ENCODE measurements at regions not wholly inside any gene's neighbourhood (a gene's known extent, or its start where the extent isn't known, plus 50 kb on each side); places are given as distances from the start of the nearest gene placed in this dataset.

- peak; percentile 44 for DNase-seq (ENCODE audit: low read depth in 2 of 2)
- H3K4me3 ChIP-seq (replicated peaks in 1 of 2; ENCODE audit: low read depth in 2 of 2, low read length in 2 of 2): no peak overlapping the region
- TF ChIP-seq, protein P1, sequence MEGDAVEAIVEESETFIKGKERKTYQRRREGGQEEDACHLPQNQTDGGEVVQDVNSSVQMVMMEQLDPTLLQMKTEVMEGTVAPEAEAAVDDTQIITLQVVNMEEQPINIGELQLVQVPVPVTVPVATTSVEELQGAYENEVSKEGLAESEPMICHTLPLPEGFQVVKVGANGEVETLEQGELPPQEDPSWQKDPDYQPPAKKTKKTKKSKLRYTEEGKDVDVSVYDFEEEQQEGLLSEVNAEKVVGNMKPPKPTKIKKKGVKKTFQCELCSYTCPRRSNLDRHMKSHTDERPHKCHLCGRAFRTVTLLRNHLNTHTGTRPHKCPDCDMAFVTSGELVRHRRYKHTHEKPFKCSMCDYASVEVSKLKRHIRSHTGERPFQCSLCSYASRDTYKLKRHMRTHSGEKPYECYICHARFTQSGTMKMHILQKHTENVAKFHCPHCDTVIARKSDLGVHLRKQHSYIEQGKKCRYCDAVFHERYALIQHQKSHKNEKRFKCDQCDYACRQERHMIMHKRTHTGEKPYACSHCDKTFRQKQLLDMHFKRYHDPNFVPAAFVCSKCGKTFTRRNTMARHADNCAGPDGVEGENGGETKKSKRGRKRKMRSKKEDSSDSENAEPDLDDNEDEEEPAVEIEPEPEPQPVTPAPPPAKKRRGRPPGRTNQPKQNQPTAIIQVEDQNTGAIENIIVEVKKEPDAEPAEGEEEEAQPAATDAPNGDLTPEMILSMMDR (IDR thresholded peaks at IDR 0.05; ENCODE audit: low read depth, low read length): peak; percentile 67
These were observed 493.3 kb upstream of the PODXL start for GRCh38 chr7:132049462-132050304.

- TF ChIP-seq, protein P1 (IDR thresholded peaks at IDR 0.05; ENCODE audit: low read depth, low read length): no peak
- H3K4me3 ChIP-seq (replicated peaks in 1 of 2; ENCODE audit: low read depth in 2 of 2, low read length in 2 of 2): no peak overlapping the region
- DNase-seq (ENCODE audit: low read depth in 2 of 2): no peak
These were observed 489.1 kb upstream of the PODXL start for GRCh38 chr7:132045481-132045980.

DNA sequence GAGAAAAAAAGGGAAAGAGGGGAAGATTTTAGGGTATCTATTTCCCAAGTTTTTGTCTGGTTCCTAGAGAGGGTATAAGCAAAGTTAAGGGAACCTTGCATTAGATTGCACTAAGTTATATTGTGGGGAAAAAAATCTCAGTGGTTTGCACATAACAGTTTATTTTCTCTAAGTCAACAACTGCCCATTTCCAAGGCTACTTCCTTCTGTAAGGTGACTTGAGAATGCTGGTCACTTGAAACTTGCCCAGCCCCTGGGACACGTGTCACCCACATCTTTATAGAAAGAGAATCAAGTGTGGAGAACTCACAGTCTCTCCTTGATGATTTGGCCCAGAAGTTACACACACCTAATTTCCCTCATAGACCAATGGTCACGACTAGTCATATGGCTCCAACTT, 488.6 kb upstream of the PODXL start:
- TF ChIP-seq, protein P1 (IDR thresholded peaks at IDR 0.05; ENCODE audit: low read depth, low read length): no peak

GRCh38 chr7:132044247-132044646, 487.8 kb upstream of the PODXL start:
- TF ChIP-seq, protein P1 (IDR thresholded peaks at IDR 0.05; ENCODE audit: low read depth, low read length): no peak
- H3K4me3 ChIP-seq (replicated peaks in 1 of 2; ENCODE audit: low read depth in 2 of 2, low read length in 2 of 2): no peak overlapping the region
- DNase-seq (ENCODE audit: low read depth in 2 of 2): no peak

More for the DNA sequence above, 488.6 kb upstream of the PODXL start:
- no peak overlapping the region for H3K4me3 ChIP-seq (replicated peaks in 1 of 2; ENCODE audit: low read depth in 2 of 2, low read length in 2 of 2)
- no peak for DNase-seq (ENCODE audit: low read depth in 2 of 2)

DNA sequence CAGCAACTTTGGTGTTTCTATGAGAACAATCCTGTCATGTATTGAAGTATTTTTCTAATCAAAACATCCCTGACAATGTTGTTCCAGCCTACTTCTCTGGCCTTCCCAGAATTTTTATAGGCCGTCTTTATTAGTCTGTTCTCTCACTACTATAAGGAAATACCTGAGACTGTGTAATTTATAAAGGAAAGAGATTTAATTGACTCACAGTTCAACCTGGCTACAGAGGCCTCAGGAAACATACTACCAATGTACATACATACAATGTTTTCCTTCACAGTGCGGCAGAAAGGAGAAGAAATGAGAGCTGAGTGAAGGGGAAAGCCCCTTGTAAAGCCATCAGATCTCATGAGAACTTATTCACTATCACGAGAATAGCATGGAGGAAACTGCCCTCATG, 484.7 kb upstream of the PODXL start:
- DNase-seq (ENCODE audit: low read depth in 2 of 2): no peak
- no peak overlapping the region for H3K4me3 ChIP-seq (replicated peaks in 1 of 2; ENCODE audit: low read depth in 2 of 2, low read length in 2 of 2)
- TF ChIP-seq, protein P1 (IDR thresholded peaks at IDR 0.05; ENCODE audit: low read depth, low read length): no peak

DNA sequence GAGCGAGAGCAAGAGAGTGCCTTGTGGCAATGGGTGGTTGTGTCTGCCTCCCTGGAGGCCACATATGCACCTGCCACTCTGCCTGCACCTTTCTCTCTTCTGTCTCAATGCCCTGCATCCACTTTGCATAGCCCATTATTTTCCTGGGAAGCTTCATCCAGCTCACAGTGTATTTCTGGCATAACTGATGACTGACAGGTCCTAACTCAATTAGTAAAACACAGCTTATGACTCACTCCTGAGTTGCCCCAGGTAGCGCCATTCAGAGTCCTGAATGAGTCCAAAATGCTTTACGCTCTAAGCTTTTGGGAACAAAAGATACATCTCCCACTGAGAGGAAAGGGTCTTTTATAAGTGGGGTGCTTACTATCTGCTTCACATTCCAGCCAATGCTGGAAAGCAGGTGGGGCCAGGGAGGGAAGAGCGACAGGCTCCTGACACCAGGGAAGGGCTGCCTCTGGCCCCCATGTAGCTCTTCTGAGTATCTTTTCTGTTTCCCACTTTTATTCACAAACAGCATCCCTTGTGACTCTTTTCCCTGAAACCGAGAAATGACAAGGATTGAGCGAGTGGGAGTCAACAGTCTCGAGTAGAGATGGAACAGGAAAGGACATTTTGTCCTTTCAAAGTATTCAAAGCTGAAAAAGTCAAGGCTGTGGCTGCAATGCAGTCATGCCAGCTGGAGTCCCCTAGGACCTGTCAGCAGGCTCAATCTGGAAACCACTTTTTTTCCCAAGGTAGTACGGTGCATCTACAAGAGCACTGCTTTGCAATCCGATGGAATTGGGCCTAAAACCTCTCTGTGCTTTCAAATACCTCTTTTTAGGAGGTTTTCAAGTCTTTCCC, 479.3 kb upstream of the PODXL start:
- no peak for DNase-seq (ENCODE audit: low read depth in 2 of 2)
- TF ChIP-seq, protein P1 (IDR thresholded peaks at IDR 0.05; ENCODE audit: low read depth, low read length): no peak
- no peak overlapping the region for H3K4me3 ChIP-seq (replicated peaks in 1 of 2; ENCODE audit: low read depth in 2 of 2, low read length in 2 of 2)

Measured in cardiac fibroblast (primary cell).